SK-N-SH (cell line): ENCODE measurements at regions not wholly inside any gene's neighbourhood (a gene's known extent, or its start where the extent isn't known, plus 50 kb on each side); places are given as distances from the start of the nearest gene placed in this dataset.

Experiments
- CTCF ChIA-PET: fragments of 300-600, 350-600 bp; formaldehyde crosslinking; extraction: SDS; loops from one replicate; lab custom pipeline; 2021; lab: Yijun Ruan, JAX
- POLR2A ChIA-PET: fragments of 350-600 bp; sonication (Branson Sonifier 250); formaldehyde crosslinking; extraction: SDS; loops from one replicate; lab custom pipeline; 2020; ENCODE audit warnings: antibody characterized with exemption, inconsistent platforms; lab: Yijun Ruan, JAX
- DNase-seq: peaks from one replicate; pipeline ENCODE4 v3.0.0; 2012
- H2AFZ ChIP-seq: fragments of 200-600 bp; sonication (generic); 2 replicates; pipeline ENCODE4 v1.8.1; 2016; ENCODE audit warnings: antibody characterized with exemption, mild to moderate bottlenecking, low read depth
- H3F3A ChIP-seq: fragments of 200-600 bp; sonication (generic); replicated peaks from 2 replicates; pipeline ENCODE3; 2016; ENCODE audit warnings: antibody characterized with exemption, mild to moderate bottlenecking; ENCODE audit not compliant: insufficient read depth
- H3K27ac ChIP-seq, 2 experiments: fragments of 200-500 bp in 1 of 2; fragments of 200-600 bp in 1 of 2; sonication (Bioruptor generic) in 1 of 2; sonication (generic), shearing (Covaris generic) in 1 of 2; 2 replicates each; pipeline versions ENCODE4 v1.5.1 to v1.6.1; 2014 to 2016; ENCODE audit warnings: low read depth in 2 of 2, inconsistent platforms in 1 of 2, low read length in 1 of 2, mild to moderate bottlenecking in 1 of 2, mixed read lengths in 1 of 2
- H3K27me3 ChIP-seq: fragments of 200-600 bp; sonication (generic), shearing (Covaris generic); 2 replicates; pipeline ENCODE4 v1.6.1; 2016; ENCODE audit warnings: mixed run types; ENCODE audit not compliant: insufficient read depth
- H3K36me3 ChIP-seq, 2 experiments: fragments of 200-500 bp in 1 of 2; fragments of 200-600 bp in 1 of 2; sonication (Bioruptor generic) in 1 of 2; sonication (generic) in 1 of 2; replicated peaks in 1 of 2; 2 replicates each; pipeline versions ENCODE3 to v1.5.1; 2014 to 2016; ENCODE audit warnings: low read length in 1 of 2, mild to moderate bottlenecking in 1 of 2; ENCODE audit not compliant: insufficient read depth in 2 of 2, control insufficient read depth in 1 of 2
- H3K4me1 ChIP-seq, 2 experiments: fragments of 200-500 bp in 1 of 2; fragments of 200-600 bp in 1 of 2; sonication (Bioruptor generic) in 1 of 2; sonication (generic), shearing (Covaris generic) in 1 of 2; 2 replicates each; pipeline versions ENCODE4 v1.5.1 to v1.6.1; 2014 to 2016; ENCODE audit warnings: low read depth in 1 of 2, low read length in 1 of 2, mixed run types in 1 of 2; ENCODE audit not compliant: insufficient read depth in 2 of 2, control insufficient read depth in 1 of 2
- H3K4me2 ChIP-seq: fragments of 200-600 bp; sonication (generic), shearing (Covaris generic); 2 replicates; pipeline ENCODE4 v1.6.1; 2017; ENCODE audit warnings: mixed run types
- H3K4me3 ChIP-seq, 2 experiments: fragments of 200-500 bp in 1 of 2; fragments of 200-600 bp in 1 of 2; sonication (Bioruptor generic) in 1 of 2; sonication (generic), shearing (Covaris generic) in 1 of 2; 2 replicates each; pipeline versions ENCODE4 v1.5.1 to v1.8.1; 2014 to 2016; ENCODE audit warnings: low read depth in 2 of 2, inconsistent platforms in 1 of 2, low read length in 1 of 2, mild to moderate bottlenecking in 1 of 2, mixed read lengths in 1 of 2, moderate library complexity in 1 of 2
- H3K79me2 ChIP-seq: fragments of 200-600 bp; sonication (generic); 2 replicates; pipeline ENCODE4 v1.8.1; 2017; ENCODE audit warnings: mild to moderate bottlenecking; ENCODE audit not compliant: insufficient read depth
- H3K9ac ChIP-seq: fragments of 200-600 bp; sonication (generic); 2 replicates; pipeline ENCODE4 v1.6.1; 2017; ENCODE audit warnings: mixed run types
- H3K9me2 ChIP-seq: fragments of 200-600 bp; sonication (generic); 2 replicates; pipeline ENCODE4 v1.6.1; 2017; ENCODE audit warnings: mixed run types
- H3K9me3 ChIP-seq: fragments of 200-600 bp; sonication (generic); 2 replicates; pipeline ENCODE4 v1.6.1; 2017; ENCODE audit warnings: mixed run types, mild to moderate bottlenecking, moderate library complexity
- H4K20me1 ChIP-seq: fragments of 200-600 bp; sonication (generic); 2 replicates; pipeline ENCODE4 v1.6.1; 2017; ENCODE audit warnings: mild to moderate bottlenecking, mixed run types; ENCODE audit not compliant: insufficient read depth
- FOSL2 ChIP-seq: IDR thresholded peaks from 2 replicates; pipeline ENCODE4 v1.4.0; 2012; ENCODE audit warnings: low read depth, mild to moderate bottlenecking, moderate library complexity, borderline replicate concordance
- GATA2 ChIP-seq: sonication (generic); formaldehyde crosslinking; IDR thresholded peaks from 2 replicates; pipeline ENCODE4 v1.5.0; 2020; ENCODE audit warnings: mild to moderate bottlenecking, missing genetic modification reagents
- MAX ChIP-seq: IDR thresholded peaks from 2 replicates; pipeline ENCODE4 v1.4.0; 2012; ENCODE audit warnings: low read depth
- NFIC ChIP-seq: IDR thresholded peaks from 2 replicates; pipeline ENCODE4 v1.4.0; 2012; ENCODE audit warnings: borderline replicate concordance
- POLR2AphosphoS5 ChIP-seq: IDR thresholded peaks from 2 replicates; pipeline ENCODE4 v1.6.1; 2012; ENCODE audit warnings: low read depth, low read length
- RCOR1 ChIP-seq: fragments of 150-350 bp; IDR thresholded peaks from 2 replicates; pipeline ENCODE4 v1.6.1; 2017; ENCODE audit warnings: antibody characterized with exemption, low read length
- REST ChIP-seq: IDR thresholded peaks from 2 replicates; pipeline ENCODE4 v1.6.1; 2012; ENCODE audit warnings: mild to moderate bottlenecking, low read depth, low read length, moderate library complexity
- RFX5 ChIP-seq: IDR thresholded peaks from 2 replicates; pipeline ENCODE4 v1.6.1; 2012; ENCODE audit warnings: mild to moderate bottlenecking, improper control_type of control experiment, low read length
- RXRA ChIP-seq: IDR thresholded peaks from 2 replicates; pipeline ENCODE4 v1.4.0; 2012; ENCODE audit warnings: low read depth, mild to moderate bottlenecking, borderline replicate concordance
- SMC3 ChIP-seq: IDR thresholded peaks from 2 replicates; pipeline ENCODE4 v1.6.1; 2012; ENCODE audit warnings: low read depth, low read length, improper control_type of control experiment
- TAF1 ChIP-seq: IDR thresholded peaks from 2 replicates; pipeline ENCODE4 v1.6.1; 2012; ENCODE audit warnings: low read depth, mild to moderate bottlenecking, low read length, moderate library complexity, borderline replicate concordance
- TCF12 ChIP-seq: IDR thresholded peaks from 2 replicates; pipeline ENCODE4 v1.4.0; 2012
- USF1 ChIP-seq: IDR thresholded peaks from 2 replicates; pipeline ENCODE4 v1.4.0; 2012; ENCODE audit warnings: low read depth, borderline replicate concordance
- YY1 ChIP-seq: IDR thresholded peaks from 2 replicates; pipeline ENCODE4 v1.4.0; 2012; ENCODE audit warnings: low read depth, mild to moderate bottlenecking
- WGBS: methylation state at CpG from one replicate; pipeline ENCODE4 v1.1.6; 2017; ENCODE audit warnings: low lambda C conversion rate; 5-methylcytosine and 5-hydroxymethylcytosine counted together
- TF ChIP-seq, protein P1 (sequence below): fragments of 150-350 bp; IDR thresholded peaks from 2 replicates; pipeline ENCODE4 v1.6.1; 2016; ENCODE audit warnings: mild to moderate bottlenecking, low read depth, low read length

- H3K79me2 ChIP-seq = no peaks in the 10 kb centered on the region
- no peak overlapping the region for H3K4me2 ChIP-seq
- H4K20me1 ChIP-seq = no peaks in the 10 kb centered on the region
- H3K4me3 ChIP-seq = no peak overlapping the region
- no peak overlapping the region for H2AFZ ChIP-seq
- H3K4me1 ChIP-seq = peaks cover 0 to 4% of the 10 kb centered on the region in 2 experiments; a peak in 1 of 4 replicates
- H3K9ac ChIP-seq = no peak overlapping the region
- TF ChIP-seq NFIC (no peak), YY1 (no peak), GATA2 (CRISPR knock-in tag) (no peak), USF1 (no peak), RFX5 (no peak), TCF12 (no peak)
- TF ChIP-seq, all 33 proteins: peak for 0
- no peaks in the 10 kb centered on the region for H3F3A ChIP-seq
- no peaks in the 10 kb centered on the region for H3K9me2 ChIP-seq
- POLR2A ChIA-PET = interaction anchor here (0.6 kb wide), 1 partner anchor 640 kb away, joined by 4 read pairs; no protein-coding TSS in a partner anchor
- H3K27me3 ChIP-seq = no peaks in the 10 kb centered on the region; the same call in 1 of the 2 replicates
- no peaks in the 10 kb centered on the region for H3K36me3 ChIP-seq
- no peak overlapping the region for H3K27ac ChIP-seq
- no peak for DNase-seq
- CTCF ChIA-PET = no interaction called here
- no peaks in the 10 kb centered on the region for H3K9me3 ChIP-seq
- no CpG with 5 or more reads among the region's 1 CpG for WGBS
Observed at GRCh38 chr6:71040043-71040442, 83.2 kb upstream of the B3GAT2 start.

GRCh38 chr6:71040841-71041240, 84.0 kb upstream of the B3GAT2 start:
- no peaks in the 10 kb centered on the region for H3K36me3 ChIP-seq
- H4K20me1 ChIP-seq = no peaks in the 10 kb centered on the region
- H3F3A ChIP-seq = no peaks in the 10 kb centered on the region
- no peak for DNase-seq
- WGBS = 3% methylated on average over 2 of the region's 2 CpGs
- no peaks in the 10 kb centered on the region for H3K9me3 ChIP-seq
- H3K4me3 ChIP-seq = no peak overlapping the region
- CTCF ChIA-PET = no interaction called here
- no peak overlapping the region for H2AFZ ChIP-seq
- no peak for TF ChIP-seq POLR2AphosphoS5
- TF ChIP-seq REST = no peak
- TF ChIP-seq TAF1 = no peak
- TF ChIP-seq SMC3 = no peak
- TF ChIP-seq RCOR1 = no peak
- TF ChIP-seq, protein P1, sequence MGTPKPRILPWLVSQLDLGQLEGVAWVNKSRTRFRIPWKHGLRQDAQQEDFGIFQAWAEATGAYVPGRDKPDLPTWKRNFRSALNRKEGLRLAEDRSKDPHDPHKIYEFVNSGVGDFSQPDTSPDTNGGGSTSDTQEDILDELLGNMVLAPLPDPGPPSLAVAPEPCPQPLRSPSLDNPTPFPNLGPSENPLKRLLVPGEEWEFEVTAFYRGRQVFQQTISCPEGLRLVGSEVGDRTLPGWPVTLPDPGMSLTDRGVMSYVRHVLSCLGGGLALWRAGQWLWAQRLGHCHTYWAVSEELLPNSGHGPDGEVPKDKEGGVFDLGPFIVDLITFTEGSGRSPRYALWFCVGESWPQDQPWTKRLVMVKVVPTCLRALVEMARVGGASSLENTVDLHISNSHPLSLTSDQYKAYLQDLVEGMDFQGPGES = no peak
- TF ChIP-seq RFX5 = no peak
- TF ChIP-seq MAX = no peak
- no peak for TF ChIP-seq GATA2 (CRISPR knock-in tag)
- TF ChIP-seq RXRA = no peak
- TF ChIP-seq FOSL2 = no peak
- POLR2A ChIA-PET = no interaction called here
- H3K9me2 ChIP-seq = no peaks in the 10 kb centered on the region
- H3K9ac ChIP-seq = no peak overlapping the region
- H3K79me2 ChIP-seq = no peaks in the 10 kb centered on the region
- H3K4me1 ChIP-seq = peaks cover 0 to 4% of the 10 kb centered on the region in 2 experiments; a peak in 1 of 4 replicates
- H3K27me3 ChIP-seq = no peaks in the 10 kb centered on the region; the same call in 1 of the 2 replicates
- no peak overlapping the region for H3K27ac ChIP-seq
- no peak overlapping the region for H3K4me2 ChIP-seq
